H4 (cell line): ENCODE measurements at regions not wholly inside any gene's neighbourhood (a gene's known extent, or its start where the extent isn't known, plus 50 kb on each side); places are given as distances from the start of the nearest gene placed in this dataset.

Experiments
- DNase-seq: peaks from one replicate; pipeline ENCODE4 v3.0.0-alpha.2; 2015; ENCODE audit warnings: low spot score

DNA sequence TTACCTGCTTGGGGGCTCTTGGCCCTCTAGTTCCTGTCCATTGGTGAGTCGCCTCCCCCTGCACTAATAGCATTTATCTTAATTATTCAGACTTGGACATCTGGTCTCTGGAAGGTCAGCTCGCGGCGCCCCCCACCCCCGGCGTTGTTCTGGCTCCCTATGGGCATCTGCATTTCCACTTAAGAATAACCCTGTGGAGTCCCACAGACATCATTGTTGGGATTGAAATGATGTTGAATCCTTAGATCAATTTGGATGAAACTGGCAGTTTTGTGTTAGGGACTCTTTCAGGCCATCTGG lies 313.8 kb upstream of the HS6ST1 start:
- no peak for DNase-seq

DNA sequence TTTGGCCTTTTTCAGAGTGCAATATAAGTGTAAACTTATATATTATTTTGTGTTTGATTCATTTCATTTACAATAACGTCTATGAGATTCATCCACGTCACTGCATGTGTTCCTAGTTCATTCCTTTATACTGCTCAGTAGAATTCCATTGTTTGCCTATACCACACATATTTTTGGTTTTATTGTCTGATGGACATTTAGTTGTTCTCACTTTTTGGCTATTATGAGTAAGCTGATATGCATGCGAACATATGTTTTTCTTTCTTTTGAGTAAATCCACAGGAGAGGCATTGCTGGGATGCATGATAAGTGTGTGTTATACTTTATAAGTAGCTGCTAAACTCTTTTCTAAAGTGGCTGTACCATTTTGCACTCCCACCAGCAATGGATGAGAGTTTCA lies 314.8 kb upstream of the HS6ST1 start:
- DNase-seq, result no peak

DNA sequence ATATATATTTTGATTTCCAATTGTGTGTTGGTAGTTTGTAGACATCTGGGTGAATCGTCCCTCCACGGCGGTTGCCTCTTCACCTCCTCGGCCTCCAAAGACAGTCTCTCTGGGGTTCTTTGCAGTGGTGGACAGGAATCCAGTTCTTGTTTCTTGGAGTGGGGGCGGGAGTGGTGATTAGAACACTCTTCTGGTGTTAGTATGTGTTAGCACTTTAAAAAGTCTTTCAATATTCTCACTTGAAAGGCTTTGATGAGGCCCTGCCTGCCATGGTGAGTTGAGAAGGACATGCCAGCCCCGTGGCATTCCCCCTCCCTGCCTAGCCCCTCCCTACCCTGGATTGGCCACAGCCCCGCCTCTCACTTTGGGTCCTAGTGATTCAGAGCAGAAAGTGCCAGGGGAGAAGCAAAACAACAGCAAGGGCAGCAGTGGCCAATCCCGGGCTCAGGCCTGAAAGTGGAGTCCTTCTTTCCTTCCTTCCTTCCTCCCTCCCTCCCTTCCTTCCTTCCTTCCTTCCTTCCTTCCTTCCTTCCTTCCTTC lies 316.8 kb upstream of the HS6ST1 start:
- DNase-seq, result peak; percentile 34

DNA sequence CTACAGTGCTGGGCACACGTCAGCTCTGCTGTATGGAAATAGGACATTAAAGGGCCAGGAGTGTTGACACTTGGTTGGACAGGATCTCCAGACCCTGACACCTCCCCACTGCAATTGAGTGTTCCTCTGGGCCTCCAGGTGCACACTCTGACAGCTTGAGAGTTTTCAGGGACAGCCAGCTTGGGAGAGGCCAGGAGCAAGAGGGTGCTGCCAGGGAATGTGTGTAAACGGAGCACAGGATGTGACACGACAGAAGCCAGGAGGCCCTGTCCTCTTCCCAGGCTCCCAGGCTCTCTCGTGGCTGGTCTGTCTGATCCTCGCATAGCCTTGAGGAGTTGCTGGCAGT lies 318.1 kb upstream of the HS6ST1 start:
- no peak for DNase-seq

DNA sequence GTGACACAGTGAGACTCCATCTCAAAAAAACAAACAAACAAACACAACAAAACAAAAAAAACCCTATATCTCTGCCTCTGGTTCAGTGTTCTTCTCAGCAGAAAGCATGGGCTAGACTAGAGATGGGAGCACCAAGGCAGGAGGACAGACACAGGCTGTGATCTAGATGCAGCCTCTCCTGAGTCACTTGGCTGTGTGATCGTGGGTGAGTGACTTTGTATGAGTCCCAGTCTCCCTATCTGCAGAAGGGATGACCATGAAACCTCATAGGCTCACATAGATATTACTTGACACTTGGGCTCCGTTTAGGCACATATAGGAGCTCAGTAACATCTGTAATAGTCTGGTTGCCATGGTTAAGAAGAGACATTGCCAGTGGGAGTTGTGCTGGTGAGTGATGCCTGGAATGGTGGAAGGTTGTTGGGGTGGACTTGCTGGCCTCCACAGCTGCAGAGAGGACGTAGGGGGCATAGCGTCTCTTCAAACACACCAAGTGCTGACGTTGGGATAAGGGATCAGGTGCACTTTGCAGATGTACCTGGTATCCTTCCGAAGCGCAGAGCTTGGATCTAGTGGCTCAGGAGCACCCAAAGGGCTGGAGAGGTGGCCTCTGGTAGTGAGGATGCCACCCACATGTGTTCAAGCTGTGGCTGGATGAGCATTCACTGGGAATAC lies 318.9 kb upstream of the HS6ST1 start:
- no peak for DNase-seq

DNA sequence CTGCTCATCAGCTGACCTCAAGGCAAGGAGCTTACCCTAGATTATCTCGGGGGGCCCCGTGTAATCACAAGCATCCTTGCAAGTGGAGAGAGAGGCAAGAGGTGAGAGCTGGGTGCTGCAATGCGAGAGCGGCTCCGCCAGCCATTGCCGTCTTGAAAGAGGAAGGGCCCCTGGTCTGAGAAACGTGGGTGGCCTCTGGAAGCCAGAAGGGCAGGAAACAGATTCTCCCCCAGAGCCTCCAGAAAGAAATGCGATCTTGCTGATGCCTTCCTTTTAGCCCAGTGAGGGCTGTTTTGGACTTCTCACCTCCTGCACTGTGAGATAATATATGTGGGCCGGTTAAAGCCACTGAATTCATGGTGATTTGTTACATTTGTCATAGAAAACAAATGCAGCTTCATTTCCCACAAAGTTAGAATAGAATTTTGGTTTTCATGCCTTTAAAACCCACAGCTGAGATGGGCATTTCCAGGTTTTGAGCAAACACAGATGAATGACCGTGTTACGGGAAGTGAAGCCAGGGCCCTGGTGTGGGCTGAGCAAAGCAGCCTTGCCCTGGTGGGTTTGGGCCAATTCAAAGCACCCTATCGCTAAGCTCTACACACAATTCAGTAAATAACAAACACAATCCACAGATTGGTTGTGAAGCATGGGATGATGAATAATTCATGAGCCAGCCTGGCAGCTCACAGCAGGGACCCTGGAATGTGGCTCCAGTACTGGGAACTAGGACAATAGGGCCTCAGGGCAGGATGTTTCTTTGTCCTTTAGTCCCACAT lies 319.9 kb upstream of the HS6ST1 start:
- peak; percentile 56 for DNase-seq

DNA sequence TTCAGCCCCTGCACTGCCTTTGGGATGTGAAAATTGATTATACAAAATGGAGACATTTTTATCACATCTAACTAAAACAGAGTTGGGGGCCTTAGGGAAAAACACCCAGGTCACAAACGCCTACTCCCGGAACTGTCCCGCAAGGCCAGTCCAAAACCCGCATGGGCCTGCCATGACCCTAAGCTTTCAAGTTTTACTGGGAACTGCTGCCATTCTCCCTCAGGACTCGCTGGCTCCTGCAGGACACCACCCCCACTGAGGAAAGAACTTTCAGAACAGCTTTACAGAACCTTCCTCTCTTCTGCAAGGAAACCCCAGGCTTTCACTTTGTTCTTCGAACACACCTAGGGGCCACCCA lies 320.4 kb upstream of the HS6ST1 start:
- no peak for DNase-seq

DNA sequence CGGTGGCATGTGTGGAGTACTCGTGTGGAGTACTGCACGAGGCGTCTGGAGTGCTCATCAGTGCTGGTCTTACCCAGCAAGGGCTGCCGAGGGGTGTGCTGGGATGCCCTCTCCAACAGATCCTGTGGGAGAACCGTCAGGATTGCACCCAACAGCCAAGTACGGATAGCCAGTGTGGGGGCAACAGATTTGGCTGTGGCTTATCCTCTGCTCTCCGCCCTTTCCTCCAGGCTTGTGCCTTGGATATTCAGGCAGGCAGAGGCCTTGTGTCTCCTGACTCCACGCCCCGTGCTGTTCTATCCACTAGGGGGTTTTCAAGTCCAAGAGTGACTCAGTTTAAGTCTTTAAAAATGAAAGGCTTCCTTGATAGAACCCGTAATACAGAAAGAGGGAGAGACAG lies 321.0 kb upstream of the HS6ST1 start:
- no peak for DNase-seq

DNA sequence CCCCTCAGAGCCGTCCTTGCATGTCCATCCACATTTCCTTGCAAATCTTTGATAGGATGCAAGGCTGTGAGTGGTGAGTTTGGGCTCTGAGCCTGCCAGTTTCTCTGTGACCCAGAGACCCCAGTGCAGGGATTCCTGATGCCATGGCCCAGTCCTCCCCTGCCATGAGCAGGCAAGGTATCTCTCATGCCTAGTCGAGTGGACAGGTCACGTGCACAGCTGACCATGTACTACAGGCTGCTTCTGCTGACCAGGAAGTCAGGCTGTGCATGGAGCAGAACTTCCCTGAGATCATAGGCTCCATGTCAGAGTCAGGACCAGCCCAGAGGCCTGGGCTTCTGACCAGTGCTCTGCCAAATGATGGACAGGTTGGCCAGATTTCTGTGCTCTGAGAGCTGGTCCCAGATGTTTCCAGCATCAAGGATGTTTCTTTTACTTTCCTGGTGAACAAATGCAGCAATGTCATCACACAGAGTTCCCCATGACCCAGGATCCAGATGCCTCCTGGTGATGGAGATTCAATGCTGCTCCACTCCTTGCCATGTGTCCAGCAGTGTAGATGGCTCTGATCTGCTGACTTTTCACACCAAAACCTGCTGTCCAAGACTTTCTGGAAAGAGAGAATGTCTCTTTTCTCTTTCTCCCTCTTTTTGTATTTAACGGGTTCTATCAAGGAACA lies 321.6 kb upstream of the HS6ST1 start:
- no peak for DNase-seq

DNA sequence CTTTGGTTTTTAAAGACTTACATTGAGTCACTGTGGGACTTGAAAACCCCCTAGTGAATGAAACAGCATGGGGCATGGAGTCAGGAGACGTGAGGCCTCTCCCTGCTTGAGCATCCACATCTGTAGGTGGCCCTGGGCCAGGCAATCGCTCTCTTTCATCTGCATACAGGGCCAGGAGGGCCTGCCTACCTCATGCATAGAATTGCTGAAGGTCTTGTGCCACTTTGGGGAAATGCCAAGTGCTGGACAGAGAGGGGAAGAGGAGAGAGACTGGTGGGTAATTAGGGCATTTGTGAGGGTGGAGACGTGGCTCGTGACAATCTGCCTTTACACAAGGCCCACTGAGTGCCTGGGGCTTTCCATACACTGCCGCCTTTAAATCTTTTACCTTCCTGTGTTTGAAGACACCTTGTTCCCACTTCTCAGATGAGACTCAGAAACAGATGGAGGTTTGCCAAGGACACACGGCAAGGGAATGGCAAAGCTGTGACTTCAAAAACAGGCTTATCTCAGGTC lies 322.2 kb upstream of the HS6ST1 start:
- DNase-seq, result no peak

DNA sequence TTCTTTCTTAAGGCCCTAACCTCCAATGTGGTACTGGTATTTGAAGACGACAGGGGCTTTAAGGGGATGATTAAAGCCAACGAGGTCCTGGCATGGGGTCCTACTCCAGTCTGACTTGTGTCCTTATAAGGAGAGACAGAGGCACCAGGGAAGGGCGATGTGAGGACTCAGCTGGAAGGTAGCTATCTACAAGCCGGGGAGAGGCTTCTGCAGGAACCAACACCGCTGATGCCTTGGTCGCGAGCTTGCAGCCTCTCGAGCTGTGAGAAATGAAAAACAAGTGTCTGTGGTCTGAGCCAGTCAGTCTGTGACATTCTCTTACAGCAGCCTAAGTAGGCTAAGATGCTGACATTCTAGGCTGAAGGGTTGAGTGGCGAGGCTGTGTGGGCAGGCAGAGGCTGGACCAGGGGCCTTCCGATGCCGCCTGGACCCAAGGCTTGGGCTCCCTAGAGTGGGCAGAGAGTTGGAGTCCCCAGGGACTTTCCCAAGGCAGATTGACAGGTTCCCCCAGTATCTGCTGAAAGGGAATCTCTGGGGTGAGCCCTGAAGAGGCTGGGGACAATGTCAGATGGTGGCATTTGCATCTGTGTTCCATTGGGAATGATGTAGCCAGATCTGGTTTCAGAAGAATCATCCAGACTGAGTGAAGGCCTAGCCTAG lies 322.9 kb upstream of the HS6ST1 start:
- DNase-seq, result no peak

DNA sequence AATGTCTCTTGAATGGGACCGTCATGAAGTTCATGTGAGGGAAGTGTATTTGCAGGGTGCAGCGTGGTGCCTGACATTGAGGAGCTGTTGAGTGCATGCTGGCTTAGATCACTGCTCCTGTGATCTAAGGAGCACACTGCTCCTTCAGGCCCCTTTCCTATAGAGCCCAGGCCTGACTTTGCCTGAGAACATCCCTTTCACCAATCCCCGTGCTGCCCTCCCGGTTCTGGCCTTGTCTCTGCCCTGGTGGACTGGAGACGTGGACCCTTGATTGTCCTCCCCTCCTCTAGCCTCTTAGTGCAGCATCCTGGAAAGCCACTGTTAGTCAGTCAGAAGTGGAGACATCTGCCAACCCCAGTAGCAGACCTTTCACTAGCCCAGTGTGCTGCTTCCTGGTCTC lies 323.6 kb upstream of the HS6ST1 start:
- DNase-seq, result no peak

DNA sequence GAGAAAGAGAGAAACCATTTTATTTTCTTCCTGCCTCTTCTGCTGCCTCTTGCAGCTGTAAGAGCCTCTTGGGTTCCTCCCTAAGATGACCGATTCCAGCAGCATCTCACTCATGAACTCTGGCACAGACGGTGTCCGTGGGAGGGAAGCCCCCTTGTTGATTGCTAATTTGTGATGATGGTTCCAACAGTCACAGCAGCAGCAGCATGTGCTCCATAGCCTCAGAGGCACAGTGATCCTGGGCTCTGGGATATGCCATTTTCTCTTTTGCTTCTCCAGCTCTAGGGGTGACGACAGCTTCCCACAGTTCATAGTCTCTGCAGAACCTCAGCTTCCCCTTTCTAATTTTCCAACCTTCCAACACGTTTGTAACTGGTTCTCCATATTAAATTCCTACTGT lies 324.2 kb upstream of the HS6ST1 start:
- no peak for DNase-seq

DNA sequence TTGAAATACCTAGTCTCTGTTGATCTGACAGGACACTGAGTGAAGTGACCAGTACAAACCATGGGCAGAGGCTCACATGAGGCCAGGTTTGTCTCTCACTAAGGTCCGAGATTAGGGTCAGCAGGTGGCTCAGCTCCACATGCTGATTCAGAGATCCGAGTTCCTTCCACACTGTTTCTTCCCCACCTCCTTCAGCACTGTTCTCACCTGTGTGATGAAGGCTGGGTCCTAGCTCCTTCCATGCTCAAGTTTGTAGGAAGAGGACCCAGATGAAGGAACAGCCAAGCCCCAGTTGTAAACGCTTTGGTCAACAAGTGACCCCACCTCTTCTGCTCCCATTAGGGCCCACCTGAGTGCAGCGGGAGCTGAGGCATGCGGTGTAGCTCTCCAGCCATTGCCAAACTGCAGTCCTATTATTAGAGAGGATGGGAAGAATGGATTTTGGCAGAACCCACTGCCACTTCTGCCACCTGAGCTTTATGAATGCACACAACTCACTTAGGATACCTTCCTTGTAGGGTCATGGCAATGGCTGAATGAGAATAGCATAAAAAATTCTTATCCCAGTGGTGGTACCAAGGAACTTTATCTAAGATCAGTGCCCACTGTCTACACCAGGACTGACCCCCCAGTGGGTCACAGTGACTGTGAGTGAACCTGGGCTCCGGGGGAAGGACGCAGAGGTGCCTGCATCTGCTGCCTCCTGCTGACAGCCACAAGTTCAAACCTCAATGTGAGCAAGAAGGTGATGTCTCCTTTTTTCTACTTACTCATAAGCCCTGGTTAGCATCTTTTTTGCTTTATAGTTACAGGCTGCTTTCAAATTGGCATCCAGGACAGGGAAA lies 324.8 kb upstream of the HS6ST1 start:
- DNase-seq, result no peak

DNA sequence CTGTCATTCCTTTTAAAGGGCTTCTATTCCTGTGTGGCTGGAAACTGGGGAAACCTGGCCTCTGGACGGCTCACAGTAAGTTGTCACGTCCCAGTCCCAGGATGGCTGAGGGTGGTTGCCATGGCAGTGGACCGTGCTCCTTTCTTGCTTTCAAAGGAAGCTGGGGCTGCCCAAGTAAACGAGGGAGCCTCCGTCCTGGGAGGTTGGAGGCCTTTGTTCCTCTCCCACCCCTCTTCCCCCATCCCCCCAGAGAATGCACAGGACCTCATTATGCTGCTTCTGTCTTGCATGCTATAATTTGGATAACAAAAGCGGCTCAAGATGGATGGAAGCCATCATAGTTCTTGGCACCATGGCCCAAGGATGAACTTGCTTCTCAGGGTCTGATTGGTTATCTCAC lies 325.5 kb upstream of the HS6ST1 start:
- no peak for DNase-seq

DNA sequence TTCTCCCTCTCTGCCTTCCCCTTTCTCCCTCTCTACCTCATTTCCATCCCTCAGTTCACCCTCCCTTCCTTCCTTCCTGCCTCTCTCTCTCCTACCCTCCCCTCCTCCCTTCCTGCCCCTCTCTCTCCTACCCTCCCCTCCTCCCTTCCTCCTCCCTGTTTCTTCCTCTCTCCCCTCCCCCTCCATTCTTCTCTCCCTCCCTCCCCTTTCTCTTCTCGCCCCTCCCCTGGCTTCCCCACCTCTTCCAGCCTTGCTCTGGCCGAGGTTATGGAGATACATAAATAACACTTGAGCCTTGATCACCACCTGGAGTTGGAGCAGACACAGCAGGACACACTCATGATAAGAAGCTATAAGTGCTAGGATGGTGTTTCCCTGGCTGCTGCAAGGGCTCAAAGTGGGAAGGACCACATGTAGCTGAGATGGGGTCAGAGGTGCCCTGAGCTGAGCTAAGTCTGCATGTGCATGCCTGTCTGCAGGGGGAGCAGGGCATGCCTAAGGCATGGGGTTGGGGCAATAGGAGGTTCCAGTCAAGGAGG lies 326.1 kb upstream of the HS6ST1 start:
- DNase-seq, result no peak

DNA sequence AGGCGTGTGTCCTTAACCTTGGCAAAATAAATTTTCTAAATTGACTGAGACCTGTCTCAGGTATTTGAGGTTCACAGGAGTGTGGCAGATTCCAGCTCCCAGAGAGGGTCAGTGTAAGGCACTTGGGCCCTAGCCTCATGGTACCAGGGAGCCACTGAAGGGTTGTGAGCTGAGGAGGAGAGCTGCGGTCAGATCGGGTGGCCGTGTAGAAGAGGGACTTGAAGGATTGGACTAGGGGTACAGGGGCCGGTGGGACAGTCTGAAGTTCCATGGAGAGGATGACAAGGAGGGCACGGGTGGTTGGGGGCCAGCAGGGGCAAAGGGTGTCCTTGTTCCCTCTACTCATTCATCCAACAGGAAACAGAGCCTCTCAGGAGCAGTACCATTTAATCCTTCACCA lies 327.0 kb upstream of the HS6ST1 start:
- no peak for DNase-seq

DNA sequence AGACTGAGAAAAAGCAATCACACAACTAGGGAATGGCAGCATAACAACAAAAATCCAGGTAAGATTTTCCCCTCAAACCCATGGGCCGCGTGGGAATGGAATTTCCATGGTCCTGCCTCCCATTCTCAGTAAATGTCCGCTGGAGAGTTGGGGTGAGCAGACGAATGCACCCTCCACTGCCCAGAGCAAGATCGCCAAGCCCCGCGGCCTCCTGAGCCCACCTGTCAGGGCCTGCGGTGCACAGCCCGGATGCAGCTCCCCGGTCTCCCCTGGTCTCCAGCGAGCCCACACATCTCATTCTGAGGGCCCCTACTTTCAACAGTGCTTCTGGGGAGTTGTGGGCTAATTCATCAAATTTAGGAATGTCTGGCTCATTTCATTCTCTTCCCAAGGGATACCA lies 327.4 kb upstream of the HS6ST1 start:
- DNase-seq, result no peak

DNA sequence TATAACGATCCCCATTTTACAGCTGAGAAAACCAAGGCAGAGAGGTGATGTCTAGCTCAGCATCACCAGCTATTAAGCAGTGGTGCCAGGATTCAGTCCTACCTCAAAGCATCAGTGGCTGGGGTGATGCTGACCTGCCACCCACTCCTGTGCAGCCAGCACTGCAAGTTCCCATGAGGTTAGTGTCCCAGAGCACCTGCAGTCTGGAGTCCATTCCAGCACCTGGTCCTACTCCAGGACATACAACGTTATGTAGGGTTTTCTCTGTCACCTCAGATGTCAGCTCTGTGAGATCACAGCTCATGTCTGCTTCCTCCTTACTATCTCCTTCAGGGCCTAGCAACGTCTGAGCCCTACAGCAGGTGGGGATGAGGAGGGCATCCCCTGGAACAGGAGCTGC lies 328.0 kb upstream of the HS6ST1 start:
- DNase-seq, result no peak

DNA sequence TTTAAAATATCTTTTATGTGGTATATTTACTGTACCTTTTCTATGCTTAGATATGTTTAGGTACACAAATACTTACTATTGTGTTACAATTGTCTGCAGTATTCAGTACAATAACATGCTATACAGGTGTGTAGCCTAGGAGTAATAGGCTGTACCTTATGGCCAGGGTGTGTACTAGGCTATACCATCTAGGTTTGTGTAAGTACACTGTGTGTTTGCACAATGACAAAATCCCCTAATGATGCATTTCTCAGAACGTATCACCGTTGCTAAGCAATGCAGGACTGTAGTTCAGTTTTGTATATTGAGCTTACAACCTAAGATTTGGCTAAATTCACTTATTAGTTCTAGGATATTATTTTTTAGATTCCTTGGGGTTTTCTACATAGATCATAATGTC lies 332.3 kb upstream of the HS6ST1 start:
- no peak for DNase-seq

DNA sequence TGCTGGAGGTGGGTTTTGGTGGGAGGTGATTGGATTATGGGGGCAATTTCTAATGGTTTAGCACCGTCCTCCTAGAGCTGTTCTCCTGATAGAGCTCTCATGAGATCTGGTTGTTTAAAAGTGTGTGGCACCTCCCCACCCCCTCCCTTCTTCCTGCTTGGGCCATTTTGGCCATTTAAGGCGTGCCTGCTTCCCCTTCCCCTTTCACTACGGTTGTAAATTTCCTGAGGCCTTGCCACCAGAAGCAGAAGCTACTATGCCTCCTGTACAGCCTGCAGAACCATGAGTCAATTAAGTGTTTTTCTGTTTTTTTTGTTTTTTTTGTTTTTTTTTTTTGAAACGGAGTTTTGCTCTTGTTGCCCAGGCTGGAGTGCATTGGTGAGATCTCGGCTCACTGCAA lies 335.7 kb upstream of the HS6ST1 start:
- no peak for DNase-seq
